A549 (cell line): ENCODE measurements at regions not wholly inside any gene's neighbourhood (a gene's known extent, or its start where the extent isn't known, plus 50 kb on each side); places are given as distances from the start of the nearest gene placed in this dataset.

Source experiments
- CBX2 ChIP-seq: fragments of 200-600 bp; sonication (generic); IDR thresholded peaks from 2 replicates; pipeline ENCODE4 v1.6.1; 2016; ENCODE audit warnings: low read depth, mild to moderate bottlenecking, borderline replicate concordance
- CTCF ChIP-seq: fragments of >200 bp; sonication (Bioruptor Twin); formaldehyde crosslinking; IDR thresholded peaks from 3 replicates; pipeline ENCODE4 v1.5.1; 2016
- EP300 ChIP-seq, 2 experiments: fragments of >200 bp; sonication (Bioruptor Twin); formaldehyde crosslinking; IDR thresholded peaks; 2 replicates in 1 of 2; 3 replicates in 1 of 2; pipeline ENCODE4 v1.6.1; 2016 to 2017
- ESRRA ChIP-seq: fragments of 150-350 bp; IDR thresholded peaks from 2 replicates; pipeline ENCODE4 v1.6.1; 2014; ENCODE audit warnings: mild to moderate bottlenecking, low read length, borderline replicate concordance
- FOSL2 ChIP-seq, 2 experiments: fragments of 450-650 bp in 1 of 2; fragments of >200 bp in 1 of 2; sonication (Bioruptor Twin) in 1 of 2; formaldehyde crosslinking; IDR thresholded peaks; 2 replicates each; pipeline versions ENCODE4 v1.5.0 to v1.6.1; 2016 to 2020; ENCODE audit warnings: mild to moderate bottlenecking in 1 of 2, moderate library complexity in 1 of 2
- JUNB ChIP-seq: fragments of >200 bp; sonication (Bioruptor Twin); formaldehyde crosslinking; IDR thresholded peaks from 2 replicates; pipeline ENCODE4 v1.6.1; 2016
- KDM5A ChIP-seq: fragments of 200-600 bp; sonication (generic); IDR thresholded peaks from 2 replicates; pipeline ENCODE4 v1.6.1; 2016; ENCODE audit warnings: antibody characterized with exemption, mild to moderate bottlenecking
- MAX ChIP-seq: IDR thresholded peaks from 2 replicates; pipeline ENCODE4 v1.6.1; 2012
- MAZ ChIP-seq: fragments of 150-350 bp; IDR thresholded peaks from 2 replicates; pipeline ENCODE4 v1.6.1; 2014; ENCODE audit warnings: antibody characterized with exemption, low read depth, low read length, borderline replicate concordance
- MYC ChIP-seq: IDR thresholded peaks from 2 replicates; pipeline ENCODE4 v1.6.1; 2012; ENCODE audit warnings: mild to moderate bottlenecking, inconsistent platforms, low read length, improper control_type of control experiment, borderline replicate concordance
- PHF8 ChIP-seq: fragments of 200-600 bp; sonication (generic); IDR thresholded peaks from 2 replicates; pipeline ENCODE4 v1.6.1; 2016; ENCODE audit warnings: low read depth, mild to moderate bottlenecking, antibody characterized with exemption, moderate library complexity, borderline replicate concordance
- POLR2A ChIP-seq: IDR thresholded peaks from 2 replicates; pipeline ENCODE4 v1.6.1; 2012; ENCODE audit warnings: mild to moderate bottlenecking, low read length
- REST ChIP-seq: fragments of 200-600 bp; sonication (generic); IDR thresholded peaks from 2 replicates; pipeline ENCODE4 v1.6.1; 2016; ENCODE audit warnings: antibody characterized with exemption, mild to moderate bottlenecking, moderate library complexity
- SMC3 ChIP-seq: fragments of >200 bp; sonication (Bioruptor Twin); formaldehyde crosslinking; IDR thresholded peaks from 3 replicates; pipeline ENCODE4 v1.6.1; 2018; ENCODE audit warnings: inconsistent platforms

GRCh38 chr4:91963486-91963885, 340.3 kb upstream of the GRID2 start:
- no peak for TF ChIP-seq EP300 (IDR thresholded peaks at IDR 0.05)
- no peak for TF ChIP-seq CTCF
- TF ChIP-seq FOSL2 (IDR thresholded peaks at IDR 0.05), result no peak
- no peak for TF ChIP-seq FOSL2 (CRISPR knock-in tag; IDR thresholded peaks at IDR 0.05)
- TF ChIP-seq POLR2A, result no peak
- no peak for TF ChIP-seq JUNB
- no peak for TF ChIP-seq REST
- no peak for TF ChIP-seq ESRRA
- no peak for TF ChIP-seq MAX
- no peak for TF ChIP-seq PHF8
- TF ChIP-seq SMC3, result no peak
- no peak for TF ChIP-seq CBX2
- TF ChIP-seq MYC, result no peak
- no peak for TF ChIP-seq KDM5A
- no peak for TF ChIP-seq MAZ
